Ramos (cell line): ENCODE measurements at regions not wholly inside any gene's neighbourhood (a gene's known extent, or its start where the extent isn't known, plus 50 kb on each side); places are given as distances from the start of the nearest gene placed in this dataset.
"Not testable (repeated sequence)": the region's sequence is repeated elsewhere in the genome, so short reads cannot be mapped to it uniquely, and the experiment has no call there.

Experiments used
- in situ Hi-C: fragments of 300-500 bp; cut with MboI; formaldehyde crosslinking; loops from one replicate; pipeline ENCODE4 v1.14.3; 2022; ENCODE audit warnings: low sequenced_read_pairs; ENCODE audit not compliant: unreplicated experiment

DNA sequence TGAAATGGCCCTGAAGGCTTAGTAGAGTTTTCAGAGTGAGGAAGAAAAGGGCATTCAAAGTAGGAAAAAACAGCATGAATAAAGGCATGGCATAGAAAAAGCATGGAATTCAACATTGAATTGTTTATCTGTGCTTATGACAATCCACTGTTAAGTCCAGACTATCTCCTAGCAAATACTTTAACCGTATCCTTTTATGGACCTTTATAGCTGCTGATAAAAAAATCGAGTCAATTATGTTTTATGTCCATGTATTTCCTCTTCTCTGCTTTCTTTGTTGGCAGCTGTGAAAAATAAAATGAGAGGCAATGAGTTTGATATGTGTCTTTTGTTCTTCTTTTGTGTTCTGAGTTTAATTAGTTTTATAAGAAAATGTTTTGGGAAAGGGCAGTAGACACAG, 70.4 kb downstream of the TDRD15 start:
- in situ Hi-C loops = no loop called here

DNA sequence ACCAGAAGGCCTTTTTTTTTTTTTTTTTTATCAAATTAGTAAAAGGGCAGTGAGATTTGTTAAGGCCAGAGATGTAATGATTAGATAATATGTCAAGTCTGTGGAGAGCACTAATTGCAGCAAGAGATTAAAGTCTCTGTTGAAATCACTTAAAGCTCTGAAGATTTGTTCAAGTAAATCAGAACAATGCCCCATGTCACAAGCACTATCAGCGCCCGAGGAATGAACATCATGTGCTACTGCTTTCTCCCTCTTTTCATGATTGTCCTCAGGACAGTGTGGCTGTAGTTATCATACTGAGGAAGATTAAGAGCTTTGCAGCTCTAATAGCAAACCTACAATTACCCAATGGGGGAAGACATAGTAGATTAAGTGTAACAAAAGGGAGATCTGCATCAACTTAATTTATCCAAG, 71.1 kb downstream of the TDRD15 start:
- in situ Hi-C loops = no loop called here

DNA sequence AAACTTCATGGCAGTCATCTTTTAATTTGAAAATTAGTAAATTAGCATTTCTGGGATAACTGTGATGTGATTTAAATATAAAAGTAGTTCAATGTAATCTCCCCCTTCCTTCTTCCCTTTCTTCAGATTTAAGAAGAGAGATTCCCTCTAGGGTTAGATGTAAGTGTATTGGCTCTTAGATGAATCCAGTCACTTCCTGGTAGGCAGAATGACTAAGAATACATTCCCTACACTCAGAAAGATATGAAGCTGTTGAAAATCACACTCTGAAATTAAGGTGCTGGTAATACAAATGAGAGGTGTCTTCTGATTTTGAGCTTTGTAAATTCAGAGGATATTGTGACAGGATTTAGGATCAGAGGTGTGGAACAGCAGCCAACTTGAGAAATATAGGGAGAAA, 71.6 kb downstream of the TDRD15 start:
- in situ Hi-C loops = no loop called here

DNA sequence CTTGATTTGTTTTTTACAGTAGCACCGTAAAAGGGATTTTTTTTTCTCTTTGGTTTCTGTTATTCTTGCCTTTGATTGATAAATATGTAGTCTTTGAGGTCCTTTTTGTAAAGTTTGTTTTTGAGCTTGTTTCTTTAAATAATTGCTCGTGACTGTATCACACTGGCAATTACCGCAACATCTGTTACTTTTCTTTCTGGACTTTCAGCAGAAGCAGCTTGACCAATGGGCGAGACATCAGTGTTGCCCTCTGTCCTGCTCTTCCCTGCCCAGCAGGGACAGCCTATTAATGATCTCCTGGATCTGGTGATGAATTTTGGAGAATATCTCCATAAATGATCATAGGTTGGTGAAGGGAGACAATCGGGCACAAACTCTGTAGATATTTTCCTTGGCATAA, 74.9 kb downstream of the TDRD15 start:
- in situ Hi-C loops = no loop called here

DNA sequence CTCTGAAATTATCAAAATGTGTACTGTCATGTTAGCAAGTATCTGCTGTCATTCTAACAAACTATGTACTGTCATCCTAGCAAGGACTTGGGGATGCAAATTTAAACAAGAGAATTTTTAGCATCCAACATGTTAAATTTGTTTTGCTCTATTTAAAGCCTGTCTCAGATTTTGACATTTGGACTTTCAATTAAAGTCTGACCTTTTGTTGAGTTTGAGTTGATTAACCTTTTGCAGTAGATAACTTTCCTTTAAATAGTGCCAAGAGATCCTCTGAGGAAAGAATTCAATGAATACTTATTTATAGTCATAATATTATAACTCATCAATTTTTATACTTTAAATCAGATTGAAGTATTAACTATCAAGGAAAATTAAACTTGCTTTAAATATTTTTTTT, 80.2 kb downstream of the TDRD15 start:
- in situ Hi-C loops = no loop called here

DNA sequence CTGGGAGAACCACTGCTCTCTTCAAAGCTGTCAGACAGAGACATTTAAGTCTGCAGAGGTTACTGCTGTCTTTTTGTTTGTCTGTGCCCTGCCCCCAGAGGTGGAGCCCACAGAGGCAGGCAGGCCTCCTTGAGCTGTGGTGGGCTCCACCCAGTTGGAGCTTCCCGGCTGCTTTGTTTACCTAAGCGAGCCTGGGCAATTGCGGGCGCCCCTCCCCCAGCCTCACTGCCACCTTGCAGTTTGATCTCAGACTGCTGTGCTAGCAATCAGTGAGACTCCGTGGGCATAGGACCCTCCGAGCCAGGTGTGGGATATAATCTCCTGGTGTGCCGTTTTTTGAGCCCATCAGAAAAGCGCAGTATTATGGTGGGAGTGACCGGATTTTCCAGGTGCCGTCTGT, 90.3 kb downstream of the TDRD15 start:
- in situ Hi-C loops = not testable (repeated sequence)

DNA sequence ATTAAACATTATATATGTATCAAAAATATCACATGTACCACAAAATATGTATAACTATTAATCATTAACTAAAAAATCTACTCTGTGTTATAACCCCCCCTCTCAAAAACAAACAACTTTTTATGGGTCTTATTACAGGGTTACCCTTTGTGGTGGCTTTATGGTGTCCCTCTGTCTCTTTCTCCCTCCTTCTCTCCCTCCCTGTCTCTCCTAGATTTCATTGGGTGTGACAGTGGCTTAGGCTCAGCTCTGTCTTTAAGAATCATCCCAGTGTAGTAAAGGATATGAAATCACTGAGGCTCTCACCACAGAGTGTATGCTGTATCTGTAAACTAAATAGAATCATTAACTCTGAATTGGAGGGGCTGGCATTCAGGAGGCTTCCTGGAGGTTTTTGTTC, 93.7 kb downstream of the TDRD15 start:
- in situ Hi-C loops = no loop called here

DNA sequence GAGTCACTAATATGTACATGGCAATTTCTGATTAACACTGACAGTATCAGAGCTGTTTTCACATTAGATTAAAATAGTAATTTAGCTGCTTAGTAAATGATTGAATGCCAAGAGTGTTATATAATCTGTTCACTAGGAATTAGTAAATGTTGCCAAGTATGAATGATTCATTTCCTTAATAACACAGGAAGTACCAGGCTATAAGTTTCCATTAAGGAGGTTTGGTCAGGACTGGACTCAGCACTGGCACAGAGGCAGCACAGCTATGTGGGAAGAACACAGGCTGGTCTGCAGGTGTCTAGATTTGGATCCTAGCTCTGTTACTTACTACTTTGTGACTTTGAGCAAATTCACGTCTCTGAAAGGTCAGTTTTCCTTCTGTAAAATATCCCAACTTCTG, 97.2 kb downstream of the TDRD15 start:
- in situ Hi-C loops = no loop called here

DNA sequence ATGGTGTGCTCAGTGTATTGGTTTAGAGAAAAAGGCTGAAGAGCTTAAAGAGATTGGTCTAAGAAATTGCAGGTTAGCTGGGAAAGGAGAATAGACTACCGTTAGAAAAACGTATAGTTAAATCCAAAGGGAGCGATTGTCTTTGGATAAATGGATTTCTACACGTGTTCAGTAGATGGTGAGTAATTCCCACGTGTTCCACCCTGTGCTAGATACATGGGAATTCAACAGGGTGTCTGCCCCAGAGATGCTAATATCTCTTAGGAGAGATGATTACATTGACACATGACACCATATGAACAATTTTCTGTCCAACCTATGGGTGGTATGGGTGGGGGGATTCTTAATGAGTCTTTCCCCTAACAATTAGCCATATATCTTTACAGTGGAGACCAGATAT, 99.8 kb downstream of the TDRD15 start:
- in situ Hi-C loops = no loop called here

DNA sequence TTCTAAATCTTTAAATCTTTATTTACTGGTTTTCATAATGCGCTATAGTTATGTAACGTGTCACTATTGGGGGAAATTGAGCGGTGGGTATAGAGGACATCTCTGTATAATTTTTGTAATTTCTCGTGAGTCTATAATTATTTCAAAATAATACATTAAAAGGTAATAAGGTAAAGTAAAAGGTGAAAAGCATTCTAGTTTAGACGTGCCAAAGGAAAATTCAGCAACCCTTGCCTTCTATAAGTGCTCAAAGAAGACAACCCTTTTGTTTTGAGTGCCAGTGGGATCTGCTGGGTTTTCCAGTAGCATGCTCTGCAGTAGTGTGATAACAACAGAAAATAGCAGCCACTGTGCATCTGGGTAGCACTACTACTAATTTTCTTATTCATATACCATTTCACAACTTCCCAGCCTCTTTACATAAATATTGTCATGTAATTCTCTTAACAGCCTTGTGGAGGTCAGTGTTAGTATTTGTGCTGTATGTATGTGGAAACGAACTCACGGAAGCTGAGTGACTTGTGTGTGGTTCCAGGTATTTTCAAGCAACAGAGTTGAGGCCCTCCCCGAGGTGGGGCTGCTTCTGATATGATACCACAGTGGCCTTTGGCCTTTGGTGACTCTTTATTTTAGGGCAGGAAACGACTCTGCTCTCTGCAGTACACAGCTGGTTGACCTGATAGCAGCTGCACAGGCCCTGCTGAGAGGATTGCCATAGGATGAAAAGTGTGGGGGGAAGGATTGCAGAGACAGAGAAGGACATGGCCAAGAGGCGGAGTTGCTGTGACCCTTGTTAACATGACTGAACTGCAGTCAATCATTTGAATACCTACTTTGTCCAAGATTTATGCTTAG, 104.5 kb downstream of the TDRD15 start:
- in situ Hi-C loops = no loop called here

DNA sequence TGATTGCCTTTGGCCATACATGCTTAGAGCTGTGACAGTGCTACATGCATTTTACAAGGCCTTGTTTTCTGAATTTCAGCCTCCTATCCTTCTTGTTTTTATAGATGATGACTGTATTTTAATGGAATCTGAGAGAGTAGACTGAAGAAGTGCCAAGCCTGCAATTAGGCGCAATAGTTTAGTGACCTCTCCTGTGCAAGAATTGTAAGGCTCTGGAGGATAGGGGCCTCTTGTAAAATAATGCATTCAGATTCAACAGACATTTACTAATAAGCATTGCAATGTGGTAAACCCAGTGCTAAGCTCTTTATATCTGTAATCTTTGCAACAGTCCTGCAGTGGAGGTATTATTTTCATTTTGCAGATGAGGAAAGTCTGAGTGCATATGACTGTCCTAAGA, 105.5 kb downstream of the TDRD15 start:
- in situ Hi-C loops = no loop called here

DNA sequence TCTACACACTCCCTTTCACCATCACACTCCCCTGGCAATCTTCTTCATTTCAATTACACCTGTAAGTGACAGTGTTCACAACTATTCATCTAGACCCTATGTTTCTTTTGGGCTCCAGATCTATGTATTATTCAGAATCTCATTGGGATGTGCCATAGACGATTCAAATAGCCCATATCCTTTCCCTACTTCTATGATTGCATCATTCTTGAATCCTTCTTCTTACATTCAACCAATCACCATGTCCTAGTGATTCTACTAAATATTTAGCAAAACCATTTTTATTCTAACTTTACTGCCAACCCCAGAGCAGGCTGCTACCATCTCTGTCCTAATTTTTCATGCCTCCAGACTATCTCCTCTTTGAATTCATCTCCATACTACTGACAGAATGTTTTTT, 106.4 kb downstream of the TDRD15 start:
- in situ Hi-C loops = no loop called here

DNA sequence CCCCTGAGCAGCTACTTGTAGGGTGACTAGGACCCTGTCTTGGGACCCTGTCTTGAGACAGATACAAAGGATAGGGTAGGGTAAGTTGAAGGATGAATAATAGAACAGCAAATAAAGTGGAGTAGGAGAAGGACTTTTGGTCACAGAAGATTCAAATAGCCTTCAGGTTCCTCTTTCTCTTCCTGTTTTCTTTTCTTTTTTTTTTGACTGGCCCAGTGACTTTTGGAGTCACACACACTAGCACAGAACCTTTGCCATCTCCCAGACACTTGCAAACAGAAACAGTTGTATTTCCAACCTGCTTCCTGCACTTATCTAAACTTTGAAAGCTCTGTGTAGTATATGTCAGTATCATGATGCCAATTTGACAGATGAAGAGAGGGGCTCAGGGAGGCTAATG, 108.2 kb downstream of the TDRD15 start:
- in situ Hi-C loops = no loop called here

DNA sequence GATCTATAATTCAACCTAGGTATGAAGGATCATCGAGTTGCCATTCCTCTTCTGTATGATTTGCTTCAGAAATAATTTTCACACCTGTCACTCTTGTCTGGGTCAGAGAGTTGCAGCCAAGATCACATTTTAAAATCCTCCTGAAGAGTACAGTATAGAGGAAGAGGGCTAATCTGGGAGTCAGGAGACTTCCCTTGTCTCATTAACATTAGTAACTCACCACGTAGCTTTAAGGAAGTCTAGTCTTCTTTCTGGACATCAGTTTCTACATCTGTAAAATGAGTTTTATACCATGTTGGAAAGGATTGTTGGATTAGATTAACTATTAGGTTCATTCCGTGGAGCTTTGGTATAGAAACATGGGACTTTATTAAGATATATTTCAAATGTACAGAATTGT, 109.4 kb downstream of the TDRD15 start:
- in situ Hi-C loops = no loop called here

DNA sequence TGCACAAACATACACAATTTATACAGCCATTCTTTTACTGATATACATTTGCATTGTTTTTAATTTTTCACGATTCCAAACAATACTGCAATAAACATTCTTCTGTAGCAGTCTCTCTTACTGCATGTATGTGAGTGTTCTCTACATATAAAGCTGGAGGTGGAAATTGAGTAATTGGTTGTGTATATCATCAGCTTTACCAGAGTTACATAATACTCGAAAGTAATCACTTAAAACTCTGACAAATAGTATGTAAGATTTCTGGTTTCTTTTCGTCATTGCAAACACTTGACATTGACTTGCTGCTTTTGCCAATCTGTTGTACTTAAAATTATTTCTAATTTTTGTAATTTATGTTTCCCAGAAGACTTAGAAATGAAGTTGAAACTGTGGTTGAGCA, 110.2 kb downstream of the TDRD15 start:
- in situ Hi-C loops = no loop called here

DNA sequence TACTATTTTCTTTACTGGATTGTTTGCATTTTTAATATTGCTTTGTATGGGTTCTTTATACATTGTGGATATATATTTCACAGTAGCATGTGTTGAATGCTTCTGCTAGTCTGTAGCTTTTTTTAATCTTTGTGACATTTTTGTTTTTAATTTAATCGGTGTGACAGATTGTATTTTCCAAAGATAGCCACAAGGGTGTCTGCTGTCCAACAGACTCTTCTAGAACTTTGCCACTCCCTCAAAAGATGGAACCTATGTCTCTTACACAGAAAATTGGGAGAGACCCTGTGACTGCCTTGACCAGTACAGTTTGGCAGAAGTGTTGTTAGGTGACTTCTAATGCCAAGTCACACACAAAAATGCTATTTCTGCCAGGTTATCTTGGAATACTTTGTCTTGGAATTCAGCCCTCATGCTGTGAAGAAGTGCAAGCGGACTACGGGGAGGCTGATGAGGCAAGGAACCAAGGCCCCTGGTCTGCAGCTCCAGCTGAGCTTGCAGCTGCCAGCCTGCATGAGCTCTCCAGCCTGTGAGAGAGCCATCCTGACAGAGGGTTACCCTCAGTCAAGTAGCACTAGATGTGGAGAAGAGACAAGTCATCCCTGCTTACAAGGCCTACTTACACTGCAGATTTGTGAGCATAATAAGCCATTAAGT, 110.8 kb downstream of the TDRD15 start:
- in situ Hi-C loops = no loop called here

DNA sequence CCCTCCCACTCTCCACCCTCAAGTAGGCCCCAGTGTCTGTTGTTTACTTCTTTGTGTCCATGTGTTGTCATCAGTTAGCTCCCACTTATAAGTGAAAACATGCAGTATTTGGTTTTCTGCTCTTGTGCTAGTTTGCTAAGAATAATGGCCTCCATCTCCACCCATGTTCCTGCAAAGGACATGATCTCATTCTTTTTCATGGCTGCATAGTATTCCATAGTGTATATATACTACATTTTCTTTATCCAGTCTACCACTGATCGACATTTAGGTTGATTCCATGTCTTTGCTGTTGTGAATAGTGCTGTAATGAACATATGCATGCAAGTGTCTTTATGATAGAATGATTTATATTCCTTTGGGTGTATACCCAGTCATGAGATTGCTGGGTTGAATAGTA, 116.0 kb downstream of the TDRD15 start:
- in situ Hi-C loops = not testable (repeated sequence)

DNA sequence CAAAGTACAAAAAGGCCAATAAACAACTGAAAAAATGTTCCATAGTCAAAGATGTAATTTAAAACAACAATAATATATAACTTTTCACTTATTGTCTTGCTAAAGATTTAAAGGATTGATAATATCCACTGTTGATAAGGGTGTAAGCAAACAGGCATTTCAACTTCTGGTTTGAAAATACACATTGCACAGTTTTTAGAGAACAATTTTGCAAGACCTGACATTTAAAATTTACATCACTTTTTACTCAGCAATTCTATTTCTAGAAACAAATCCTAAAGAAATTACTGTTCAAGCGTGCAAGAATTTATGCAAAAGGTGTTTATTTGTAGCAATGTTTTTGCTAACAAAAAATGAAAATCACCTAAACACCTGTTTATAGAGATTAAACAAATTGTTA, 120.4 kb downstream of the TDRD15 start:
- in situ Hi-C loops = no loop called here

DNA sequence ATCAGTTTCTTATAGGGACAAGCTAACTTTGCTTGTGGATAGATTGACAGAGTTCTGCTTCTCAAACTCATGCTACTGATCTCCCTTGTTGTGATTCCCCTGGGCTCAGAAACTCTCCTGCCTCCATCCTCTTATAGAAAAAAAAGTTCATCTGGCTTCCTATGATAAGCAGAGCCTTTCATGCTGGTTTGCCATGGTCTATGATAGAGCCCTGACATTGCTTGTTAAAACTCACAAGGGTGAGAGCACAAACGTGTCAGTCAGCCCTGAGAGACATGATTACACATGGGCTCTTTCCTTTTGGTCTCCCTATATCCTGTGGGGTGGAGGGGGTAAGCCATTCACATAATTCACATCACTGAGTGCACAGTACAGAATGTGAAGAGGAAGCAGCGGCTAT, 121.8 kb downstream of the TDRD15 start:
- in situ Hi-C loops = no loop called here

DNA sequence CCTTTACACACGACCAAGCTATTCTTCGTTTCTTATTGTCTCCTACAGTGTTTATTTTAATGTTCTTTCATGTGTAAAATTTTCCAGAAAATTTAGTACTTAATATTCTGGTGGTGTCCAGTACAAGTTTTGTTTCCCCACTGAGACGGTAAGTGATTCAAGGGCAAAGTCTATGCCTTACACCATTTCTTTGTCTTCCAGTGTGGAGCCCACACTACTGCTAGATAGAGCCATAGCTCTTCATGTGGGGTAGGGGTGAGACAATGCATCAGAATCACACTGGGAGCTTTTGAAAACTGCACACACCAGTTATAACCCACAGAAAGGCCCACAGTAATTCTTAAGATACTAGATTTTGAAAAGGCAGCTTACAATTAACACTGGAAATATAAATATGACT, 125.6 kb downstream of the TDRD15 start:
- in situ Hi-C loops = no loop called here

DNA sequence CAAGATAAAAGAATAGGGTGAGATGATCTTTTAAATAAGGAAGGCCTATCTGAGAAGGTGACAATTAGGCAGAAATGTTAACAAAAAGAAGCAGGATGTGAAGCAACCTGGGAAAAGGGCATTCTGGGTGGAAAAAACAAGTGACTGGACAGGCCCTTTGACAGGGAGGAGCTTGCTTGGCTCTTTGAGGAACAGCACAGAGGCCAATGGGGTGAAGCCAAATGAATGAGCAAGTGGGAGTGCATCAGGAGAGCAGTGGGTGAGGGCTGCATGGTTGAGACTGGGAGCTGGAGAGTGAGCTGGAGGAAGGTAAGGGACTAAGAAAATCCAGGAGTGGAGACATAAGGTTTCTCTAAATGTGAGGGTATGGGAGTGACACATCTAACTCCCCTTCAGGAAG, 126.9 kb downstream of the TDRD15 start:
- in situ Hi-C loops = no loop called here
